Erythroblast (primary cell): ENCODE measurements at regions not wholly inside any gene's neighbourhood (a gene's known extent, or its start where the extent isn't known, plus 50 kb on each side); places are given as distances from the start of the nearest gene placed in this dataset.

Experiments
- GATA1 ChIP-seq: IDR thresholded peaks from 2 replicates; pipeline ENCODE4 v1.6.1; 2011; ENCODE audit warnings: low read depth, mild to moderate bottlenecking, control low read depth, low read length, moderate library complexity
- POLR2A ChIP-seq: IDR thresholded peaks from 2 replicates; pipeline ENCODE4 v1.6.1; 2011; ENCODE audit warnings: mild to moderate bottlenecking, low read length

DNA sequence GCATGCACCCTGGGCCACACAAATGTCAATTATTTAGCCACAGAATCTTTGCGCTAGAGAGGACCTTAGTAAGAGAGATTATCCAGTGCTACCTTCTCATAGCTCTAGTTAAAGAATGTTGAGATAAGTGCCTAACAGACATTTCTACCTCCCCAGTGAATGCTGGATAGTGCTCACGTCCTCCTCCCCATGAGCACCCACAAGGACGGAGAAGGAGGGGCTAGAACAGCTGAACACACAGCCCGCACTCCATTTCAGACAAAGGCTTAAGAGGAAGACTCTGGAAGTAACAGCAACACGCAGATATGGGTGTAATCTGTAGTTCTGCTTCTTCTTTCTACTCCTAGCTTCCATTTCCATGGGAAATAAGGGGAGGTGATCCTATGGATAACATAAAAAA lies 120.5 kb downstream of the FEM1C start:
- TF ChIP-seq POLR2A = no peak
- TF ChIP-seq GATA1 = no peak
